ENCODE measurements at regions not wholly inside any gene's neighbourhood (a gene's known extent, or its start where the extent isn't known, plus 50 kb on each side); places are given as distances from the start of the nearest gene placed in this dataset.

DNA sequence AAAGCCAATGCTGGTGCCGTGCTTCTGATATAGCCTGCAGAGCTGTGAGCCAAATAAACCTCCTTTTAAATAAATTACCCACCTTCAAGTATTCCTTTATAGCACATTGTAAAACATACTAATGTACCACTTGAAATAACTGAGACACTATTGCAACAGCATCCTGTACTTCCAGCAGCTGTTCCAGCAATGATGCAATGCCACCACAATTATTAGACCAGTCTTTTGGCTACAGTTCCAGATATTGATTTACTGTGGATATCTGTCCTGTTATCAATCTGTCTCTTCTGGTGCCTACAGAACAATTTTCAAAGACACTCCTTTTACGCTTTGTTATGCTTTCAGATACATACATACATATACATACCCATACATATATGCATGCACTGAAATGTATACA, 567.9 kb downstream of the TAF11L14 start:
- Histone ChIP-seq H2AFZ (ENCODE audit: control insufficient read depth, low read length) (no peak overlapping the region), H3K9me3 (ENCODE audit: control insufficient read depth, low read depth, low read length) (no peaks in the 10 kb centered on the region), H3K27ac (ENCODE audit: control insufficient read depth, insufficient read depth, low read length) (no peak overlapping the region), H3K27me3 (ENCODE audit: control insufficient read depth, extremely low read depth, insufficient read depth, low read length) (no peaks in the 10 kb centered on the region), H3K4me3 (ENCODE audit: control insufficient read depth in 2 of 3, extremely low read depth in 1 of 3, insufficient read depth in 2 of 3, low read depth in 1 of 3, low read length in 3 of 3) (no peak overlapping the region), H3K36me3 (ENCODE audit: control insufficient read depth in 2 of 2, extremely low read depth in 1 of 2, insufficient read depth in 2 of 2, low read length in 2 of 2) (no peaks in the 10 kb centered on the region), H3K4me2 (ENCODE audit: control insufficient read depth, extremely low read depth, insufficient read depth, low read depth, low read length) (no peak overlapping the region), H3K79me2 (ENCODE audit: control insufficient read depth, insufficient read depth, low read length) (no peaks in the 10 kb centered on the region), H3K9me1 (ENCODE audit: control insufficient read depth, extremely low read depth, insufficient read depth, low read length) (no peaks in the 10 kb centered on the region), H4K20me1 (ENCODE audit: control insufficient read depth, extremely low read depth, insufficient read depth, low read length) (no peaks in the 10 kb centered on the region), H3K9ac (ENCODE audit: control insufficient read depth, extremely low read depth, insufficient read depth, low read length) (no peak overlapping the region), H3K4me1 (ENCODE audit: control insufficient read depth, extremely low read depth, insufficient read depth, low read length) (no peaks in the 10 kb centered on the region)
- no peak for TF ChIP-seq EZH2 (IDR thresholded peaks at IDR 0.05; ENCODE audit: low read length)
- no peak for TF ChIP-seq CTCF (optimal IDR thresholded peaks at IDR 0.05 in 1 of 3, IDR thresholded peaks at IDR 0.05 in 1 of 3, conservative IDR thresholded peaks at IDR 0.05 in 1 of 3; ENCODE audit: extremely low read depth in 1 of 3, insufficient read depth in 2 of 3, low read length in 3 of 3)
- dilution Hi-C loops (cut with MboI; ENCODE audit: extremely low pct_ligation_motif_present, low sequenced_read_pairs), result no loop called here
- DNase-seq (ENCODE audit: low read depth, low spot score) (no peak), FAIRE-seq (no peak)

DNA sequence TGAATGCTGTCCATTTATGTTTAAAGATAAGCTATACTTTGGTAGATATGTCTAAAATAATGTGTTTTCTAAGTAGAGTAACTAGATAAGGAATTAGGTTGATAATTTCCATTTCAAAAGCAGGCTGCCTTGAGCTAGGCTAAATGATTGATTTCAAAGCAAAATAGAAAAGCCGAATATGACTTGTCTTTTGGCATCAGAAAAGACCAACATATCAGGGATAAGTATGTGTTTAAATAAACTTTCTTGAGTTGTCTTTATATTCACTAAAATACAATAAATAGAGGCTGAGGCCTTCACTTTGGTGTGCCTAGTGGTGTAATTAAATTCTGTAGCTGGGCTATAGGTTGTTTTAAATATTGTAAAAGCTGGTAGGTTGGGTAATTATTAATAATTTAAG, 569.0 kb downstream of the TAF11L14 start:
- Histone ChIP-seq H3K9me1 (ENCODE audit: control insufficient read depth, extremely low read depth, insufficient read depth, low read length) (no peaks in the 10 kb centered on the region), H3K27me3 (ENCODE audit: control insufficient read depth, extremely low read depth, insufficient read depth, low read length) (no peaks in the 10 kb centered on the region), H3K4me3 (ENCODE audit: control insufficient read depth in 2 of 3, extremely low read depth in 1 of 3, insufficient read depth in 2 of 3, low read depth in 1 of 3, low read length in 3 of 3) (no peak overlapping the region), H3K36me3 (ENCODE audit: control insufficient read depth in 2 of 2, extremely low read depth in 1 of 2, insufficient read depth in 2 of 2, low read length in 2 of 2) (no peaks in the 10 kb centered on the region), H3K9ac (ENCODE audit: control insufficient read depth, extremely low read depth, insufficient read depth, low read length) (no peak overlapping the region), H3K4me2 (ENCODE audit: control insufficient read depth, extremely low read depth, insufficient read depth, low read depth, low read length) (no peak overlapping the region), H3K9me3 (ENCODE audit: control insufficient read depth, low read depth, low read length) (no peaks in the 10 kb centered on the region), H3K79me2 (ENCODE audit: control insufficient read depth, insufficient read depth, low read length) (no peaks in the 10 kb centered on the region), H3K4me1 (ENCODE audit: control insufficient read depth, extremely low read depth, insufficient read depth, low read length) (no peaks in the 10 kb centered on the region), H2AFZ (ENCODE audit: control insufficient read depth, low read length) (no peak overlapping the region), H3K27ac (ENCODE audit: control insufficient read depth, insufficient read depth, low read length) (no peak overlapping the region), H4K20me1 (ENCODE audit: control insufficient read depth, extremely low read depth, insufficient read depth, low read length) (no peaks in the 10 kb centered on the region)
- no peak for FAIRE-seq
- TF ChIP-seq CTCF (optimal IDR thresholded peaks at IDR 0.05 in 1 of 3, IDR thresholded peaks at IDR 0.05 in 1 of 3, conservative IDR thresholded peaks at IDR 0.05 in 1 of 3; ENCODE audit: extremely low read depth in 1 of 3, insufficient read depth in 2 of 3, low read length in 3 of 3), result no peak
- TF ChIP-seq EZH2 (IDR thresholded peaks at IDR 0.05; ENCODE audit: low read length), result no peak
- DNase-seq (ENCODE audit: low read depth, low spot score), result no peak
- dilution Hi-C loops (cut with MboI; ENCODE audit: extremely low pct_ligation_motif_present, low sequenced_read_pairs), result no loop called here
